ENCODE measurements at regions not wholly inside any gene's neighbourhood (a gene's known extent, or its start where the extent isn't known, plus 50 kb on each side); places are given as distances from the start of the nearest gene placed in this dataset.

GRCh38 chr13:90947976-90948375, 399.5 kb upstream of the MIR17HG start:
- no peak for FAIRE-seq

GRCh38 chr13:90950160-90950559, 397.3 kb upstream of the MIR17HG start:
- FAIRE-seq: no peak

GRCh38 chr13:90951663-90952062, 395.8 kb upstream of the MIR17HG start:
- no peak for FAIRE-seq

DNA sequence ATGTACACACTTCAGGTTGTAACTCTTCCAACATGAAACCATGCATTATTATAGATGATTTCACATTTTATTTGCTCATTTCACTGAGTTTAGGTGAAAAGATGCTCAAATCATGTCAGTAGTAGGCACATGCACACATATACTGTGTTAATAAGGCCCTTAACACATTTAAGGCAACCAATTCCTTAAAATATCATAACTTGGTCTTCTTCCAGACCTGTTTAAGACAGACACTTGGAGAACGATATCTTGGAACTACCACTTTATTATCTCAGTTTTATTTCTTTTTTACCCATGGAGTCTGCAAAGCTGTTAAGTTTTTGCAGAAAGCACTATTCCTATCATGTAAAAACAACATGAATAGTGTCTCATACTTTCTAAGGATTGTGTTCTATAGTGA, 395.2 kb upstream of the MIR17HG start:
- no peak for FAIRE-seq

DNA sequence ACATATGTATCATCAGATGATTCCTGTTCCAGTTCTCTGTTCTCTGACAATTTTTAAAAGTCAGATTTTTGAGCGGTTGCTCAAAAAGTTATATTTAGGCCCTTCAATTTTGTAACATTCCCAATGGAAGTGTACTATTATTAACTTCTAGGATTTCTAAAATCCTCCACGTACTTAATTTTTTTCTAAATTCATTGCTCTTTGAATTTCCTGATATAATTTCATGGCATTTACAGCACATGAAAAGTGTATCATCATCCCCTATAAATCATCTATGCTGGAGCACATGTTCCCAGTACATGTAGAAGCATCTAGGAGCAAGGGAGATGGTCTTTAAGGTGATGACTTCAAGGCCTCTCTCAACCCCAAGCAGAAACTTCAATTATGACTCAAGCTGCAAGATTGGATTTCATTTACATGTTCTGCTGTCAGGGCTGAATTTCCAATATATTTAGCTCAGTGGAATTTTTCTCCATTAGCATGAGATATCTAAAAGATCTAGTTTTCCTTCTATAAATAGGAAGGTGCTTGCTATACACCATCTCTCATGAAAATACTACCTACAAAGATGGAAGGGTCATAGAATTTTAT, 392.8 kb upstream of the MIR17HG start:
- FAIRE-seq: no peak

GRCh38 chr13:90956031-90956430, 391.5 kb upstream of the MIR17HG start:
- FAIRE-seq: no peak

DNA sequence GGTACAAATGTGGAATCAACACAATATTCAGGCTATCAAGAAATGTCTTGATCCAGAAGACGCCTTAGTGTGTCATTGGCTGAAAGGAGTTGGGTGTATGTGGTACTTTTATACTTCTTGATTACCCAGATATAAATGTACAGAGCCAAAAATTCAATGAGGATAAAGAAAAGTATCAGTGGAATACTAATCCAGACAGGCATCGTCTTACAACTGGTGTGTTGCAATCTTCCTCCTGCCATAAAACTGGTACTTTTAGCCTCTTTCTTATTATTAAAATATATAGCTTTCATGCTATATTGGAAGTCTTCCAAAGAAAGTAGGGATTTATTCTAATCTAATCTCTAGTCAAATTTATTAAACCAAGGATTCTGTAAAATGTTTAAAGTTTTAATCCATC, 388.6 kb upstream of the MIR17HG start:
- FAIRE-seq: no peak

DNA sequence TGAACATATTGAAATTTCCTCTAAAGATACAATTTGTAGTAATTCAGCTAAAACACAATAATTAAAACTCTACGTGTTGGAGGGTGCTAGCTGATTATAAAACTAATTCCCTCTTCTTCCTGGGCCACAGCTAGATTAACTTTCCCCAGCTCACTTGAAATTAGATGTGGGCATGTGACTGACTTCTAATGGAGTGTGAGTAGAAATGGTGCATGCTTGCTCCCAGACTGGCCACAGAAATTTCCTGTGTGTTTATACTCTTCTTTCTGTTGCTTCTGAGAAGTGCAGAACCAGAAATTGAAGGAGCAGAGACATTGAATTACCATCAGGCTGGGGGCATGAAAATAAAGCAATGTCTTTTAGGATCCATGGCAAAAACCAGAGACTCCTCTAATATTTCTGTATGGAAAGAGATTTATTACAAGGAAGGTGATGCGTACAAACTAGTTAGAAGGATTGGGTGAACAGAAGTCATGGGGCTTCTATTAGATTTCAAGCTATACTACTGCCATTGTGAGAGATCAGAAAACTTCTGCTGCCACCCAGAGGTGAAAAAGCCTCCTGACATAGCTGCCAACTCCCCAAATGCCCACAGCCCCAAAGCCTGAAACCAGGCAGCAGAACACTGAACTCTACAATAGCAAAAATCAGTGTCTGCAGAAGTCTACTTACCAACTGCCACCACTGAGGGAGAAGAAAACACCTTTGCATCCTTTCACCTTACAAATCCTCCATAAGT, 379.2 kb upstream of the MIR17HG start:
- FAIRE-seq: peak; percentile 54

GRCh38 chr13:90974249-90974975, 373.1 kb upstream of the MIR17HG start:
- no peak for FAIRE-seq

GRCh38 chr13:90979059-90979458, 368.4 kb upstream of the MIR17HG start:
- FAIRE-seq: no peak

DNA sequence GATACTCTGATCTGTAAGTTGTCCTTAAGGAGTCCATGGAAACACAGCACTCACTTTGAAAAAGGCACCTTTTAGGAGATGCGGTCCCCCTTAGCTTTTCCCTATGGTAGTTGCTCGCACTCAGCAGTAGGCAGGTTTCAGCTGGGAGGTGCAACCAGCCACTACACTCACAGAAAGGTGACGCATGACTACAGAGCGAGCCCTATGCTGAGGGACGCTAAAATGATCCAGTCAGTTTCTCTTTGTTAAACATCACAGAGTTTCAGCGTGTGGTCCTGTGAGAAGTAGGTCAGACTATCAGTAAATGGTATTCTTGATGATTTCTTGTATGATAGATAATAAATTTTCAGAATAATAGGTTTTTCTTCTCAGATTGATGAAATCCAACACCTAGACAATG, 362.7 kb upstream of the MIR17HG start:
- FAIRE-seq: no peak

GRCh38 chr13:90995001-90995400, 352.5 kb upstream of the MIR17HG start:
- no peak for FAIRE-seq

DNA sequence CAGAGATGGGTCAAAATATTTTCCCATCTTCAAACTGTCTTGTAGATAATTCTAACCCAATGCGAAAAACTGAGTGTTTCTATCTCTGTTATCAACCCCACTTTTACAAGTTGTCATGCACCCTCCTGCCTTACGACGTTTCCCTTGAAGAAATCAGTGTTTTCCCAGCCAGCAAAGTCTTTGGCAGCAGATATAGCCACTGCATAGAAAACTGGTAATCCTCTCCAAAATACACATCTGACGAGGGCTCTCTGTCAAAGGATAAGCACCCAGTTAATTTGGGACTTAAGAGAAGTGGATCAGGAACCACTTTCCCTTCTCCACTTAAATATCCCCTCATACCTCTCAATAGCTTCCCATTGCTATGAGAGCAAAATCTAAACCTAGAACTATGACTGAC, 351.9 kb upstream of the MIR17HG start:
- no peak for FAIRE-seq

- no peak for FAIRE-seq
Measured at GRCh38 chr13:90997951-90998350, 349.5 kb upstream of the MIR17HG start.

DNA sequence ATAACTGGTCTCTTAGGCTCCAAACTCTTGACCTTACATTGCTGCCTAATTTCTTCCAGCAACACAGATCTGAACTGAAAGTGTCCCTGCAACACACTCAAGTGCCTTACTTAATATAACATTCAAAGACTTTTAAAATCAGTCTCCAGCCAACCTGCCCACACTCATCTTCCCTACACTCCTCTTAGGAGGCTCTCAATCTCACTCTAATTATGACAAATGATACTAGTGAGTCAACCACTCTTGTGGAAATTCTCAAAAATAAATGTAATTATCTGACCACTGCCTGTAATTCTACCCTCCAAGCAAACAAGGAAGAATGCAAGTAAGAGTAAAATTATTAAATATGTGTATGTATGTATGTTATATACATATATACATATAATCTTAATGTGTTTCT, 348.1 kb upstream of the MIR17HG start:
- FAIRE-seq: no peak

- no peak for FAIRE-seq
Measured at GRCh38 chr13:91001371-91001770, 346.1 kb upstream of the MIR17HG start.

- FAIRE-seq: no peak
Measured at GRCh38 chr13:91014696-91015095, 332.8 kb upstream of the MIR17HG start.

DNA sequence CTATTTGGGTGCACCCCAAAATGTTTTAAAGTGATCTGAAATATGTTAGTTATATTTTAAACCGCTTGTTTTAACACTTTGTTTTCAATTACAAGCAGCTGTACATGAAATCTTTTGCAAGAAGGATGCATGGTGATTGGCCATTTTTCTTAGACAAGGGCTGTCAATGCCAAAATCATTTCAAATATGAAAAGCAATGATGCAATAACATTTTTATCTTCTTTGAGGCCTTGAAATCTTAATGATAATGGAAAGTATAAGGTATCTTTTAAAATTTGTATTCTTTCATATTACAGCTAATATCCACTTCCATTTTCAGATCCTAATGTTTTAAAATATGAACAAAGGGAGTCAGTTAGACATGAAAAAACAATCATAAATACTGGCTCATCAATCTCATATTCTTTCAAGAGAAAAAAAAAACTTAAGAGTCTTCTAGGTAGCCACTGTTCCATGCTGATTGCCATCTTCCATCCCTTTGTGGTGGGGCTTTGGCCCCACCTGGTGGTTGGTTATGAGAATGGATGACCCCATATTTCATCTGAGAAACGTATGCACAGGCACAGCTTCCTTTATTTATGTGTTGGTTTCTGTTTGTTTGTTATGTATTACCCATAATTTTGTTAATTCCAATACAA, 330.3 kb upstream of the MIR17HG start:
- FAIRE-seq: peak; percentile 88

GRCh38 chr13:91017669-91018053, 329.8 kb upstream of the MIR17HG start:
- FAIRE-seq: no peak

DNA sequence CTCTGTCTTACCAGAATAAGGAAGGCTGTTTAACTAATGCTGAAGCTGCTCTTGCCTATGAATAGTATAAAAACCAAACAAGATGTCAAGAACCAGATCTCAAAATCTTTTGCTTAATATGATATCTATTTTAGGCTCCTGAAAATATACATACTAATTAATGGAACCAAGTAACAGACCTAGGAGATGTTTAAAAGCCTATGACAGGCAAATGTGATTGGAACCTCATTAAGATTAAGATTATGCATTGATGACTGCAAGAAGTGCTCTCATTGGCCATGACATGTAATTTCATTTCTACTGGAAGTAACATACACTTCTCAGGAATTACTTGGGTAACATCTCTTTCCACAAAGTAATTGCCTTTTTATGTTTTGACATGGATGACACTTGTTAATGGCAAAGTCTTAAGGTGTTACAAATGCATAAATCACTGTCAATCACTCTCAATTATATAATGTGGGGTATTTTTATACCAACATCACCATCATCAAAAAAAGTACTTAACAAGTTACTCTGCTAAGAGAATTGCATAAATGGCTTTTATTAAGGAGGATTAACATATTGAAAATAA, 326.9 kb upstream of the MIR17HG start:
- FAIRE-seq: no peak

GRCh38 chr13:91024157-91024792, 323.2 kb upstream of the MIR17HG start:
- FAIRE-seq: no peak

DNA sequence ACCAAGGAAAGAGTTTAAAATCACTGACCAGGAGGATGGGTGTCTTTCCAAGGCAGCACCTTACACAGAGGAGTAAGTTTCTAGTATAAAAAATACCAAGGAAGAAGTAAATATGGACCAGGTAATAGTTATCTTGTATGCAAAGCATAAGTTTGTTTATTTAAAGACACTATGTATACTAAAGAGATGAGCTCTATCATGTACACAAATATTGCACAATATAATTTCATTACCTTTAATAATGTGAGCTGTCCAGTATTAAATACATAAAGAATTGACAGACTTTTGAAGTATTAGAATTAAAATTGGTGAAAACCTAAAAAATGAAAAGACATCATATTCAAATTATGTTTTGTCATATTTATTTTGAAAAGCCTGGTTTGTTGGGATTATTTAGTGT, 322.0 kb upstream of the MIR17HG start:
- FAIRE-seq: no peak

DNA sequence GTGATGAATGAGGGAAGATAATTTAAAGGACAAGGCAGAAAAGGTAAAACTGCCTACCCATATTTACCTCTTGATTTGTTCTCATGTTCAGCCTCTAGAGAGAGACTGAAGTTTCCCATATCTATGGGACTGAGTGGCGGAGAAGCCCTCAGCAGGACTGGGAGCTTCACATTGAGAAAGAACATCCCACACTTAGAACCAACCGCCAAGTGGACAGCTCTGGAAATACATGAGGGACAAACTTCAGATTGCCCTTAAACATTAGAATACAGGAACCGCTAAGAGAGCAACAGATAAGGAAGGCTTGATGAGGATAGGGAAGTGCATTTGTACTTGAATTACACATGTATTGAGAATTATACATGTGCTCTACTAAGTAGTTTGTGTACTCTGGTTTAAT, 316.0 kb upstream of the MIR17HG start:
- FAIRE-seq: no peak
